Panc1 (cell line): ENCODE measurements at regions not wholly inside any gene's neighbourhood (a gene's known extent, or its start where the extent isn't known, plus 50 kb on each side); places are given as distances from the start of the nearest gene placed in this dataset.

ENCODE experiments used
- ATAC-seq: fragments of 200-7000 bp; cut with Tn5 transposase; 2 replicates; pipeline ENCODE4 v1.9.1; 2020; ENCODE audit warnings: mild to moderate bottlenecking, moderate library complexity
- BruUV-seq: library from RNA; stranded (reverse); fragments of 400-500 nt; replicated peaks from 2 replicates; lab custom pipeline; 2021; lab: Mats Ljungman, UMichigan
- CTCF ChIA-PET: fragments of 300-600 bp; sonication (Branson Sonifier 250); formaldehyde crosslinking; loops from one replicate; lab custom pipeline; 2022; ENCODE audit warnings: antibody characterized with exemption; lab: Charles Lee
- POLR2A ChIA-PET: fragments of 300-600 bp; sonication (Branson Sonifier 250); formaldehyde crosslinking; loops from one replicate; lab custom pipeline; 2022; ENCODE audit warnings: antibody characterized with exemption; lab: Charles Lee
- DNase-seq: peaks from one replicate; pipeline ENCODE4 v3.0.0-alpha.2; 2010; ENCODE audit warnings: low read depth, low spot score
- H3K27ac ChIP-seq: 2 replicates; pipeline ENCODE4 v1.5.1; 2011; ENCODE audit warnings: mild to moderate bottlenecking, low read length, inconsistent platforms
- H3K27me3 ChIP-seq: fragments of 200-500 bp; sonication (Bioruptor generic); 2 replicates; pipeline ENCODE4 v1.6.0; 2014; ENCODE audit warnings: low read length, inconsistent platforms; ENCODE audit not compliant: control insufficient read depth, insufficient read depth
- H3K36me3 ChIP-seq: fragments of 200-500 bp; sonication (Bioruptor generic); 2 replicates; pipeline ENCODE4 v1.5.1; 2014; ENCODE audit warnings: inconsistent platforms, mild to moderate bottlenecking, low read length, moderate library complexity; ENCODE audit not compliant: control insufficient read depth, insufficient read depth
- H3K4me1 ChIP-seq: 2 replicates; pipeline ENCODE4 v1.5.1; 2011; ENCODE audit warnings: inconsistent platforms, mild to moderate bottlenecking, low read length, moderate library complexity; ENCODE audit not compliant: control insufficient read depth, insufficient read depth
- H3K4me3 ChIP-seq, 2 experiments: 2 replicates each; pipeline ENCODE4 v1.5.1; 2011 to 2012; ENCODE audit warnings: low read depth in 2 of 2, low read length in 2 of 2, mild to moderate bottlenecking in 2 of 2, inconsistent platforms in 1 of 2, moderate library complexity in 1 of 2
- H3K9me3 ChIP-seq: fragments of 200-500 bp; sonication (Bioruptor generic); 2 replicates; pipeline ENCODE4 v1.5.1; 2014; ENCODE audit warnings: low read depth, mild to moderate bottlenecking, inconsistent platforms, low read length, moderate library complexity; ENCODE audit not compliant: control insufficient read depth, insufficient read depth
- CTCF ChIP-seq: fragments of 450-650 bp; IDR thresholded peaks from 2 replicates; pipeline ENCODE4 v1.5.1; 2017; ENCODE audit warnings: mild to moderate bottlenecking
- POLR2AphosphoS5 ChIP-seq: IDR thresholded peaks from 2 replicates; pipeline ENCODE4 v1.6.1; 2012; ENCODE audit warnings: mild to moderate bottlenecking, low read depth, low read length, moderate library complexity
- REST ChIP-seq, 2 experiments: IDR thresholded peaks; 2 replicates each; pipeline ENCODE4 v1.6.1; 2011 to 2012; ENCODE audit warnings: low read depth in 2 of 2, control low read depth in 1 of 2, low read length in 1 of 2, mild to moderate bottlenecking in 1 of 2, moderate library complexity in 1 of 2; ENCODE audit not compliant: insufficient read depth in 1 of 2
- SIN3A ChIP-seq: IDR thresholded peaks from 2 replicates; pipeline ENCODE4 v1.6.1; 2012; ENCODE audit warnings: low read depth, mild to moderate bottlenecking, low read length, moderate library complexity, borderline replicate concordance; ENCODE audit not compliant: insufficient read depth
- TCF7L2 ChIP-seq: IDR thresholded peaks from 2 replicates; pipeline ENCODE4 v1.6.1; 2011; ENCODE audit warnings: mild to moderate bottlenecking, low read depth, low read length, inconsistent platforms
- in situ Hi-C: cut with HindIII; loops from 2 replicates; pipeline ENCODE4 v1.10.0; 2016; ENCODE audit warnings: low sequenced_read_pairs, low pct_unique_long_range_greater_than_20kb
- intact Hi-C: fragments of 100-400 bp; cut with micrococcal nuclease; formaldehyde crosslinking; loops from one replicate; pipeline ENCODE4 v1.10.0; 2022; ENCODE audit not compliant: unreplicated experiment

- H3K27ac ChIP-seq = no peak overlapping the region
- ChIA-PET POLR2A (no interaction called here), CTCF (no interaction called here)
- in situ Hi-C loops = no loop called here
- intact Hi-C loops = no loop called here
- H3K27me3 ChIP-seq = peaks cover 11% of the 10 kb centered on the region; the same call in 1 of the 2 replicates
- no peaks in the 10 kb centered on the region for H3K36me3 ChIP-seq
- no peak overlapping the region for H3K4me3 ChIP-seq
- no peak for DNase-seq
- H3K4me1 ChIP-seq = no peaks in the 10 kb centered on the region
- no peaks in the 10 kb centered on the region for H3K9me3 ChIP-seq
- no peak for ATAC-seq
- TF ChIP-seq REST (IDR thresholded peaks at IDR 0.05; ENCODE audit: insufficient read depth in 1 of 2, low read depth in 2 of 2, low read length in 1 of 2) (no peak), CTCF (no peak), POLR2AphosphoS5 (no peak), SIN3A (no peak), TCF7L2 (no peak)
- BruUV-seq = no TSS peak
Measured at GRCh38 chr6:142621822-142622221, 320.0 kb downstream of the ADGRG6 start.

- Histone ChIP-seq H3K27ac (no peak overlapping the region), H3K4me1 (no peaks in the 10 kb centered on the region), H3K27me3 (peaks cover 11% of the 10 kb centered on the region; the same call in 1 of the 2 replicates), H3K9me3 (no peaks in the 10 kb centered on the region), H3K36me3 (no peaks in the 10 kb centered on the region), H3K4me3 (no peak overlapping the region)
- BruUV-seq = no TSS peak
- intact Hi-C loops (no loop called here), in situ Hi-C loops (no loop called here)
- ChIA-PET POLR2A (no interaction called here), CTCF (no interaction called here)
- DNase-seq (no peak), ATAC-seq (no peak)
- TF ChIP-seq TCF7L2 (no peak), REST (IDR thresholded peaks at IDR 0.05; ENCODE audit: insufficient read depth in 1 of 2, low read depth in 2 of 2, low read length in 1 of 2) (no peak), POLR2AphosphoS5 (no peak), SIN3A (no peak), CTCF (no peak)
Measured at GRCh38 chr6:142624978-142625715, 319.8 kb downstream of the HIVEP2 start.
